ENCODE measurements at regions not wholly inside any gene's neighbourhood (a gene's known extent, or its start where the extent isn't known, plus 50 kb on each side); places are given as distances from the start of the nearest gene placed in this dataset.
"Not testable (repeated sequence)": the region's sequence is repeated elsewhere in the genome, so short reads cannot be mapped to it uniquely, and the experiment has no call there.

DNA sequence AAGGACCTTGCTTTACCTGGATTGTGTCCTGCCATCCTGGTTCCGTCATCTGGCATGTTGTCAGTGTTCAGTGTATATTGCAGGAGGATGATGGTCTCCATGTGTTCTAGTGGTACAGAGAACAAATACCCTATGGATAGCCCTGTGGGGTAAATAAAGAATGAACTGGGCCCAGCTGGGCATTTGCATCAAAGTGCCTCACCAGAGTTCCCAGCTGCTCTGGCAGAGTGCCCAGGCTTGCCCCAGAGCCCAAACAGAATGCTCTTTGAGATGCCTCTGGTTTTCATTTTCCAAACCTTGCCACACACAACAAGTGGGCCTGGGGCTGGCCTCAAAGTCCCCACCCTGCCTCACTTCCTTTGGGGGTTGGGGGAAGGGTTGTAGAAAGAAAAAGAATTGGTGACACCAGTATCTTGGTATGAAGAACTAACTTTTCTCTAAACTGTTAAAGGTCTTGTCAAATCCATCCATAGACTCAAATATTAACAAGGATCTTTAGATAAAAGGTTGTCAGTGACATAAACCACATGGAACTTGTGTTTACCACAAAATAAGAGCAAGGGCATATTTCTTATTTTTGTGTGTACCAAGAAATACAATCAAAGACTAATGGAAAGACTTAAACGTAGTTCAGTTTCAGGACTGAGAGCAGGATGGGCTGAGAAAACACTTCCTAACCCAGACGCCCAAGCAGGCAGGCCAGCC lies 82.2 kb downstream of the LMO4 start:
- no peak for DNase-seq
- ATAC-seq (ENCODE audit: low FRiP score): no peak
- intact Hi-C loops (cut with DNase I): no loop called here
- Histone ChIP-seq H3K27me3 (ENCODE audit: control insufficient read depth in 1 of 2, insufficient read depth in 2 of 2, low read length in 1 of 2) (no peaks in the 10 kb centered on the region), H3K4me3 (ENCODE audit: low read length in 2 of 2) (no peak overlapping the region), H3K36me3 (ENCODE audit: control insufficient read depth in 1 of 2, insufficient read depth in 2 of 2, low read length in 1 of 2) (no peaks in the 10 kb centered on the region), H3K4me1 (ENCODE audit: control insufficient read depth in 1 of 2, insufficient read depth in 2 of 2, low read length in 2 of 2) (no peaks in the 10 kb centered on the region), H3K27ac (ENCODE audit: low read depth in 1 of 2, low read length in 2 of 2) (no peak overlapping the region), H3K9me3 (ENCODE audit: control insufficient read depth, low read length) (no peaks in the 10 kb centered on the region)
- WGBS, 2 donors: 84 to 87% methylated on average over 3 of the region's 3 CpGs

GRCh38 chr1:87413846-87414245 lies 85.2 kb downstream of the LMO4 start:
- H3K27me3 ChIP-seq (ENCODE audit: control insufficient read depth in 1 of 2, insufficient read depth in 2 of 2, low read length in 1 of 2); H3K4me1 ChIP-seq (ENCODE audit: control insufficient read depth in 1 of 2, insufficient read depth in 2 of 2, low read length in 2 of 2); H3K9me3 ChIP-seq (ENCODE audit: control insufficient read depth, low read length); intact Hi-C loops (cut with DNase I); H3K36me3 ChIP-seq (ENCODE audit: control insufficient read depth in 1 of 2, insufficient read depth in 2 of 2, low read length in 1 of 2); ATAC-seq (ENCODE audit: low FRiP score); H3K4me3 ChIP-seq (ENCODE audit: low read length in 2 of 2); DNase-seq; H3K27ac ChIP-seq (ENCODE audit: low read depth in 1 of 2, low read length in 2 of 2): not testable (repeated sequence)
- WGBS, 2 donors: 68 to 74% methylated on average over 2 of the region's 2 CpGs

DNA sequence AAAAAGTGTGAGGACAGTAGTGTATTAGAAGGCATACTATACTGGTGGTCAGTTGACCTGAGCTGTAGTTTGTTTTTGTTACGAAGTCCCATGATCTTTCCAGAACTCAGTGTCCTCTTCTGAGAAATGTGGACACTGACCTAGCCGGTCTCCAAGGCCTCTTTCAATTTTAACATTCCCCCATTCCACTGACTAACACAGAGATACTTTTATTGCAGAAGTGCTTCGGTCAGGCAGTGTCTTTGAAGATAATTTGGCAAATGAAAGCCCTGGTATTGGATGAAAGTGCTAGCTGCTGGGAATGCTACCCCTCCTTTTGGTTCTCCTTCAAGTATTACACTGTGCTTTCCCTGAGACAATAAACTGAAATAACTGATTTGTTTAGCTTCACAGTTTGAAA lies 89.4 kb downstream of the LMO4 start:
- H3K4me3 ChIP-seq (ENCODE audit: low read length in 2 of 2): no peak overlapping the region
- intact Hi-C loops (cut with DNase I): no loop called here
- H3K4me1 ChIP-seq (ENCODE audit: control insufficient read depth in 1 of 2, insufficient read depth in 2 of 2, low read length in 2 of 2): no peaks in the 10 kb centered on the region
- H3K27ac ChIP-seq (ENCODE audit: low read depth in 1 of 2, low read length in 2 of 2): no peak overlapping the region
- DNase-seq: no peak
- no peaks in the 10 kb centered on the region for H3K27me3 ChIP-seq (ENCODE audit: control insufficient read depth in 1 of 2, insufficient read depth in 2 of 2, low read length in 1 of 2)
- H3K9me3 ChIP-seq (ENCODE audit: control insufficient read depth, low read length): no peaks in the 10 kb centered on the region
- 96 to 99% methylated on average over 3 of the region's 3 CpGs for WGBS, 2 donors
- H3K36me3 ChIP-seq (ENCODE audit: control insufficient read depth in 1 of 2, insufficient read depth in 2 of 2, low read length in 1 of 2): no peaks in the 10 kb centered on the region
- ATAC-seq (ENCODE audit: low FRiP score): no peak

GRCh38 chr1:87421809-87422208 lies 93.1 kb downstream of the LMO4 start:
- Histone ChIP-seq H3K36me3 (ENCODE audit: control insufficient read depth in 1 of 2, insufficient read depth in 2 of 2, low read length in 1 of 2) (no peaks in the 10 kb centered on the region), H3K27me3 (ENCODE audit: control insufficient read depth in 1 of 2, insufficient read depth in 2 of 2, low read length in 1 of 2) (no peaks in the 10 kb centered on the region), H3K4me3 (ENCODE audit: low read length in 2 of 2) (no peak overlapping the region), H3K27ac (ENCODE audit: low read depth in 1 of 2, low read length in 2 of 2) (no peak overlapping the region), H3K4me1 (ENCODE audit: control insufficient read depth in 1 of 2, insufficient read depth in 2 of 2, low read length in 2 of 2) (no peaks in the 10 kb centered on the region), H3K9me3 (ENCODE audit: control insufficient read depth, low read length) (no peaks in the 10 kb centered on the region)
- no peak for DNase-seq
- intact Hi-C loops (cut with DNase I): no loop called here
- no peak for ATAC-seq (ENCODE audit: low FRiP score)

DNA sequence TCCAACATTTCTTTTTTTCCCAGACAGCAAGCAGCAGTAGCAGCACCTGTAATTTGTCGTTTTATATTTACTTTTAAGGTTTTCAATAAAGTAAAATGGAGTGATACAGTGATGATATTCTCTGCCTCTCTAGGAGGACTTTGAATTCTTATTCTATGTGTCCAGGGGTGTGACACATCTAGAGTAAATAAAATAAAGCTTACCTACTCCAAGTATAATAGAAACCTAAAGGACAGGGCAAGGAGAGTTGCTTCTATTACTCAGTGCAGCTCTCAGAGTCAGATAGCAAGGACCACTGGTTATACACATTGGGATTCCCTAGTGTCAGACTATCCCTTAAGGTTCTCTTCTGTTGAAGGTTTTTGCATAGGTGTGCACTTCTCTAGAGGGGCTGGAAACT lies 95.9 kb downstream of the LMO4 start:
- no peak for ATAC-seq (ENCODE audit: low FRiP score)

DNA sequence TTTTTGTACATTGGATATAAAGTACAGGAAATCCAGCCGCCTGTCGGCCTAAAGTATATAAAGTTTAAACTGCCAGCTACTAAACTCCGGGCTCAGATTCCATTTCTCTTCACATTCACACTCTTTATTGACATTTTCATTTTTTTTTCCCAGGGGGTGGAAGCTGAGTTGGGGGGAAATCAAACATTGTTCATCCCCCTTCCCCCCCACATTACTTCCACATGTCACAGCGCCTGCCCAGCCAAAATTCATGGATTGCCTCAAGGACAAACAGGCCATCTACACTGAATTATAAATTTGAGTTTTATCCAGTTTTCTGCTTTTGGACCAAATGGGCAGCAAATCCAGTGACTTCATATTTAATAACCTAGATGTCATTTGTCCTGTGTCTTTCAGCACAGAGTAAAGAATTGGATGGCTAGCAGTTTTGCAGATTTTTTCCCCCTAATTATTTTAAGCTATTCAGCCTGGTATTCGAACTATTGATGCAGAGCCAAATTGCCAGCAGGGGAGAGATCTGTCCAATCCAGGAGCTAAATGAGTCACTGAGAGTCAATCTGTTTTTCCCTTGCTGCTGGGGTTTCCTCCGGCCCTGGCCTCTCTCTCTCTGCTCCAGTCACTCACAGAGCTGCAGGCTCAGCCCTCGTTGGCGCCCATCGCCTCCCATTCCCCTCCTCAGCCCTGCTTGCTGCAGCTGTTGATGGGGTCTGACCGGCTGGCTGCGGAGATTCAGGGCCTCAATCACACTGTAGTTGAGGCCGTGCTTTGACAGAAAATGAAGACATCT lies 98.0 kb downstream of the LMO4 start:
- H3K27me3 ChIP-seq (ENCODE audit: control insufficient read depth in 1 of 2, insufficient read depth in 2 of 2, low read length in 1 of 2): no peaks in the 10 kb centered on the region
- WGBS, 2 donors: 80 to 82% methylated on average over 12 of the region's 12 CpGs
- no peaks in the 10 kb centered on the region for H3K36me3 ChIP-seq (ENCODE audit: control insufficient read depth in 1 of 2, insufficient read depth in 2 of 2, low read length in 1 of 2)
- no peak overlapping the region for H3K27ac ChIP-seq (ENCODE audit: low read depth in 1 of 2, low read length in 2 of 2)
- H3K4me3 ChIP-seq (ENCODE audit: low read length in 2 of 2): no peak overlapping the region
- no peak for DNase-seq
- ATAC-seq (ENCODE audit: low FRiP score): no peak
- no peaks in the 10 kb centered on the region for H3K9me3 ChIP-seq (ENCODE audit: control insufficient read depth, low read length)
- intact Hi-C loops (cut with DNase I): no loop called here
- H3K4me1 ChIP-seq (ENCODE audit: control insufficient read depth in 1 of 2, insufficient read depth in 2 of 2, low read length in 2 of 2): no peaks in the 10 kb centered on the region

More for the DNA sequence above, 95.9 kb downstream of the LMO4 start:
- intact Hi-C loops (cut with DNase I): no loop called here
- Histone ChIP-seq H3K36me3 (ENCODE audit: control insufficient read depth in 1 of 2, insufficient read depth in 2 of 2, low read length in 1 of 2) (no peaks in the 10 kb centered on the region), H3K4me1 (ENCODE audit: control insufficient read depth in 1 of 2, insufficient read depth in 2 of 2, low read length in 2 of 2) (no peaks in the 10 kb centered on the region), H3K4me3 (ENCODE audit: low read length in 2 of 2) (no peak overlapping the region), H3K9me3 (ENCODE audit: control insufficient read depth, low read length) (no peaks in the 10 kb centered on the region), H3K27ac (ENCODE audit: low read depth in 1 of 2, low read length in 2 of 2) (no peak overlapping the region), H3K27me3 (ENCODE audit: control insufficient read depth in 1 of 2, insufficient read depth in 2 of 2, low read length in 1 of 2) (no peaks in the 10 kb centered on the region)
- 88 to 91% methylated on average over 1 of the region's 1 CpG for WGBS, 2 donors
- DNase-seq: no peak

DNA sequence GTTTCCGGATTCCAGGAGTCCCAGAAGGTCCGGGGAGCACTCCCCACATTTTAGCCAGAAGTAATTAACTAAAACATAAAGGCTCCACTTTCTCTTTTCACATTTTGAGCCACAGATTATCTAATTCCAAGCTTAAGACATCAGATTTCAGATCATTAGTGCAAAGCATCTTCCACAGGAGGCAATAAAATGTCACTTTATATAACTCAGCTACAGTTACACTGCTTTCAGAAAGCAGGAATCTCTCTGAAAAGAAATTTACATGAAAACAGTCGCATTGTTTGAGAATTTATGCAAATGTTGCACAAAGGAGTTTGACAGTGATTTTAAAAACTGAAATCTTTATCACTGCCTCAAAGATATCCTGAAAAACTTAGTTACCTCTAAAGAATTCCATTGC lies 99.7 kb downstream of the LMO4 start:
- Histone ChIP-seq H3K9me3 (ENCODE audit: control insufficient read depth, low read length) (no peaks in the 10 kb centered on the region), H3K36me3 (ENCODE audit: control insufficient read depth in 1 of 2, insufficient read depth in 2 of 2, low read length in 1 of 2) (no peaks in the 10 kb centered on the region), H3K4me3 (ENCODE audit: low read length in 2 of 2) (no peak overlapping the region), H3K27me3 (ENCODE audit: control insufficient read depth in 1 of 2, insufficient read depth in 2 of 2, low read length in 1 of 2) (no peaks in the 10 kb centered on the region), H3K4me1 (ENCODE audit: control insufficient read depth in 1 of 2, insufficient read depth in 2 of 2, low read length in 2 of 2) (no peaks in the 10 kb centered on the region), H3K27ac (ENCODE audit: low read depth in 1 of 2, low read length in 2 of 2) (no peak overlapping the region)
- no peak for ATAC-seq (ENCODE audit: low FRiP score)
- intact Hi-C loops (cut with DNase I): no loop called here
- DNase-seq: no peak
- 92 to 96% methylated on average over 3 of the region's 3 CpGs for WGBS, 2 donors

GRCh38 chr1:87428883-87429282 lies 100.2 kb downstream of the LMO4 start:
- DNase-seq: no peak
- no peaks in the 10 kb centered on the region for H3K27me3 ChIP-seq (ENCODE audit: control insufficient read depth in 1 of 2, insufficient read depth in 2 of 2, low read length in 1 of 2)
- H3K36me3 ChIP-seq (ENCODE audit: control insufficient read depth in 1 of 2, insufficient read depth in 2 of 2, low read length in 1 of 2): no peaks in the 10 kb centered on the region
- no peaks in the 10 kb centered on the region for H3K4me1 ChIP-seq (ENCODE audit: control insufficient read depth in 1 of 2, insufficient read depth in 2 of 2, low read length in 2 of 2)
- H3K4me3 ChIP-seq (ENCODE audit: low read length in 2 of 2): no peak overlapping the region
- no peak for ATAC-seq (ENCODE audit: low FRiP score)
- intact Hi-C loops (cut with DNase I): no loop called here
- H3K27ac ChIP-seq (ENCODE audit: low read depth in 1 of 2, low read length in 2 of 2): no peak overlapping the region
- H3K9me3 ChIP-seq (ENCODE audit: control insufficient read depth, low read length): no peaks in the 10 kb centered on the region
- WGBS, 2 donors: 88 to 90% methylated on average over 8 of the region's 8 CpGs

DNA sequence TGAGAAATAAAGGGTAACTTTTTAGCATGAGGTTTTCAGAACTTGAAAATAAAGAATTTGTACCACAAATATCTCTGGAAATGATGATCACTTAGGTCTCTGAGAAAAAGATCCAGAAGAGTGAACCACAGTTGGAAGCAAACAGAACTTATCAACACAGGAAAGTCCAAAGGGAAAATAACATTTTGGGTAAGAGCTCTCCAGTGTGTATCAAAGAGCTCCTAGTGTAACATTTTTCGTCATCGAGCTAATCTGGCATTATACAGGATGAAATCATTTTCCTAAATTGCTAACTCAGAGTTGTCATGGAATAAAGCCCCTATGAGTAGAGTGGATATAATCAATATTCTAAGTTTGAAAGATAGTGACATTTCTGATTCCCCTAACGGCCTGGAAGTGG lies 104.0 kb downstream of the LMO4 start:
- DNase-seq (no peak), ATAC-seq (ENCODE audit: low FRiP score) (no peak)
- intact Hi-C loops (cut with DNase I): no loop called here
- no peaks in the 10 kb centered on the region for H3K4me1 ChIP-seq (ENCODE audit: control insufficient read depth in 1 of 2, insufficient read depth in 2 of 2, low read length in 2 of 2)
- H3K36me3 ChIP-seq (ENCODE audit: control insufficient read depth in 1 of 2, insufficient read depth in 2 of 2, low read length in 1 of 2): no peaks in the 10 kb centered on the region
- WGBS, 2 donors: 35% methylated on average over 3 of the region's 3 CpGs
- H3K9me3 ChIP-seq (ENCODE audit: control insufficient read depth, low read length): no peaks in the 10 kb centered on the region
- no peak overlapping the region for H3K4me3 ChIP-seq (ENCODE audit: low read length in 2 of 2)
- H3K27ac ChIP-seq (ENCODE audit: low read depth in 1 of 2, low read length in 2 of 2): no peak overlapping the region
- H3K27me3 ChIP-seq (ENCODE audit: control insufficient read depth in 1 of 2, insufficient read depth in 2 of 2, low read length in 1 of 2): no peaks in the 10 kb centered on the region

Data from aorta (tissue), 5 donors.